Panc1 (cell line): ENCODE measurements at regions not wholly inside any gene's neighbourhood (a gene's known extent, or its start where the extent isn't known, plus 50 kb on each side); places are given as distances from the start of the nearest gene placed in this dataset.

Experiments
- ATAC-seq: fragments of 200-7000 bp; cut with Tn5 transposase; 2 replicates; pipeline ENCODE4 v1.9.1; 2020; ENCODE audit warnings: mild to moderate bottlenecking, moderate library complexity
- BruUV-seq: library from RNA; stranded (reverse); fragments of 400-500 nt; replicated peaks from 2 replicates; lab custom pipeline; 2021; lab: Mats Ljungman, UMichigan
- CTCF ChIA-PET: fragments of 300-600 bp; sonication (Branson Sonifier 250); formaldehyde crosslinking; loops from one replicate; lab custom pipeline; 2022; ENCODE audit warnings: antibody characterized with exemption; lab: Charles Lee
- POLR2A ChIA-PET: fragments of 300-600 bp; sonication (Branson Sonifier 250); formaldehyde crosslinking; loops from one replicate; lab custom pipeline; 2022; ENCODE audit warnings: antibody characterized with exemption; lab: Charles Lee
- DNase-seq: peaks from one replicate; pipeline ENCODE4 v3.0.0-alpha.2; 2010; ENCODE audit warnings: low read depth, low spot score
- H3K27ac ChIP-seq: 2 replicates; pipeline ENCODE4 v1.5.1; 2011; ENCODE audit warnings: mild to moderate bottlenecking, low read length, inconsistent platforms
- H3K27me3 ChIP-seq: fragments of 200-500 bp; sonication (Bioruptor generic); 2 replicates; pipeline ENCODE4 v1.6.0; 2014; ENCODE audit warnings: low read length, inconsistent platforms; ENCODE audit not compliant: control insufficient read depth, insufficient read depth
- H3K36me3 ChIP-seq: fragments of 200-500 bp; sonication (Bioruptor generic); 2 replicates; pipeline ENCODE4 v1.5.1; 2014; ENCODE audit warnings: inconsistent platforms, mild to moderate bottlenecking, low read length, moderate library complexity; ENCODE audit not compliant: control insufficient read depth, insufficient read depth
- H3K4me1 ChIP-seq: 2 replicates; pipeline ENCODE4 v1.5.1; 2011; ENCODE audit warnings: inconsistent platforms, mild to moderate bottlenecking, low read length, moderate library complexity; ENCODE audit not compliant: control insufficient read depth, insufficient read depth
- H3K4me3 ChIP-seq, 2 experiments: 2 replicates each; pipeline ENCODE4 v1.5.1; 2011 to 2012; ENCODE audit warnings: low read depth in 2 of 2, low read length in 2 of 2, mild to moderate bottlenecking in 2 of 2, inconsistent platforms in 1 of 2, moderate library complexity in 1 of 2
- H3K9me3 ChIP-seq: fragments of 200-500 bp; sonication (Bioruptor generic); 2 replicates; pipeline ENCODE4 v1.5.1; 2014; ENCODE audit warnings: low read depth, mild to moderate bottlenecking, inconsistent platforms, low read length, moderate library complexity; ENCODE audit not compliant: control insufficient read depth, insufficient read depth
- CTCF ChIP-seq: fragments of 450-650 bp; IDR thresholded peaks from 2 replicates; pipeline ENCODE4 v1.5.1; 2017; ENCODE audit warnings: mild to moderate bottlenecking
- POLR2AphosphoS5 ChIP-seq: IDR thresholded peaks from 2 replicates; pipeline ENCODE4 v1.6.1; 2012; ENCODE audit warnings: mild to moderate bottlenecking, low read depth, low read length, moderate library complexity
- REST ChIP-seq, 2 experiments: IDR thresholded peaks; 2 replicates each; pipeline ENCODE4 v1.6.1; 2011 to 2012; ENCODE audit warnings: low read depth in 2 of 2, control low read depth in 1 of 2, low read length in 1 of 2, mild to moderate bottlenecking in 1 of 2, moderate library complexity in 1 of 2; ENCODE audit not compliant: insufficient read depth in 1 of 2
- SIN3A ChIP-seq: IDR thresholded peaks from 2 replicates; pipeline ENCODE4 v1.6.1; 2012; ENCODE audit warnings: low read depth, mild to moderate bottlenecking, low read length, moderate library complexity, borderline replicate concordance; ENCODE audit not compliant: insufficient read depth
- TCF7L2 ChIP-seq: IDR thresholded peaks from 2 replicates; pipeline ENCODE4 v1.6.1; 2011; ENCODE audit warnings: mild to moderate bottlenecking, low read depth, low read length, inconsistent platforms
- in situ Hi-C: cut with HindIII; loops from 2 replicates; pipeline ENCODE4 v1.10.0; 2016; ENCODE audit warnings: low sequenced_read_pairs, low pct_unique_long_range_greater_than_20kb
- intact Hi-C: fragments of 100-400 bp; cut with micrococcal nuclease; formaldehyde crosslinking; loops from one replicate; pipeline ENCODE4 v1.10.0; 2022; ENCODE audit not compliant: unreplicated experiment

- Histone ChIP-seq H3K4me1 (no peaks in the 10 kb centered on the region), H3K9me3 (no peaks in the 10 kb centered on the region), H3K4me3 (no peak overlapping the region), H3K27me3 (no peaks in the 10 kb centered on the region), H3K27ac (no peak overlapping the region), H3K36me3 (no peaks in the 10 kb centered on the region)
- BruUV-seq, result no TSS peak
- ATAC-seq (no peak), DNase-seq (no peak)
- intact Hi-C loops (no loop called here), in situ Hi-C loops (no loop called here)
- ChIA-PET CTCF (no interaction called here), POLR2A (no interaction called here)
- TF ChIP-seq CTCF, result no peak
- TF ChIP-seq SIN3A, result no peak
Observed at GRCh38 chr21:16594191-16594590, 864.4 kb downstream of the USP25 start.

- no peak overlapping the region for H3K27ac ChIP-seq
- POLR2A ChIA-PET, result no interaction called here
- no TSS peak for BruUV-seq
- CTCF ChIA-PET, result no interaction called here
- no peak for TF ChIP-seq CTCF
- TF ChIP-seq POLR2AphosphoS5, result no peak
- intact Hi-C loops (no loop called here), in situ Hi-C loops (no loop called here)
- no peaks in the 10 kb centered on the region for H3K36me3 ChIP-seq
- ATAC-seq (no peak), DNase-seq (no peak)
- H3K27me3 ChIP-seq, result no peaks in the 10 kb centered on the region
- H3K9me3 ChIP-seq, result no peaks in the 10 kb centered on the region
- no peak overlapping the region for H3K4me3 ChIP-seq
- no peaks in the 10 kb centered on the region for H3K4me1 ChIP-seq
Observed at GRCh38 chr21:16596369-16596768, 866.6 kb downstream of the USP25 start.

- no peaks in the 10 kb centered on the region for H3K27me3 ChIP-seq
- no peak overlapping the region for H3K4me3 ChIP-seq
- BruUV-seq, result no TSS peak
- no peaks in the 10 kb centered on the region for H3K9me3 ChIP-seq
- in situ Hi-C loops, result no loop called here
- intact Hi-C loops, result no loop called here
- ChIA-PET CTCF (no interaction called here), POLR2A (no interaction called here)
- TF ChIP-seq POLR2AphosphoS5 (no peak), SIN3A (no peak)
- no peak overlapping the region for H3K27ac ChIP-seq
- no peaks in the 10 kb centered on the region for H3K4me1 ChIP-seq
- no peak for DNase-seq
- no peak for ATAC-seq
- H3K36me3 ChIP-seq, result no peaks in the 10 kb centered on the region
Observed at GRCh38 chr21:16597753-16598152, 868.0 kb downstream of the USP25 start.

- CTCF ChIA-PET, result no interaction called here
- intact Hi-C loops, result no loop called here
- POLR2A ChIA-PET, result no interaction called here
Observed at GRCh38 chr21:16605597-16605996, 875.8 kb downstream of the USP25 start.

More at GRCh38 chr21:16605597-16605996, 875.8 kb downstream of the USP25 start:
- Histone ChIP-seq H3K36me3 (no peaks in the 10 kb centered on the region), H3K27me3 (no peaks in the 10 kb centered on the region), H3K9me3 (no peaks in the 10 kb centered on the region), H3K4me3 (no peak overlapping the region), H3K4me1 (no peaks in the 10 kb centered on the region), H3K27ac (no peak overlapping the region)
- no peak for ATAC-seq
- BruUV-seq, result no TSS peak
- no peak for TF ChIP-seq REST (IDR thresholded peaks at IDR 0.05; ENCODE audit: insufficient read depth in 1 of 2, low read depth in 2 of 2, low read length in 1 of 2)
- TF ChIP-seq TCF7L2, result no peak
- no peak for TF ChIP-seq CTCF
- TF ChIP-seq POLR2AphosphoS5, result no peak
- TF ChIP-seq SIN3A, result no peak
- in situ Hi-C loops, result no loop called here
- no peak for DNase-seq
